ENCODE measurements at regions not wholly inside any gene's neighbourhood (a gene's known extent, or its start where the extent isn't known, plus 50 kb on each side); places are given as distances from the start of the nearest gene placed in this dataset.

- DNase-seq = no peak
Observed at GRCh38 chr2:17306706-17307105, 211.5 kb downstream of the RAD51AP2 start.

GRCh38 chr2:17306219-17306618 is 212.0 kb downstream of the RAD51AP2 start:
- no peak for DNase-seq

DNA sequence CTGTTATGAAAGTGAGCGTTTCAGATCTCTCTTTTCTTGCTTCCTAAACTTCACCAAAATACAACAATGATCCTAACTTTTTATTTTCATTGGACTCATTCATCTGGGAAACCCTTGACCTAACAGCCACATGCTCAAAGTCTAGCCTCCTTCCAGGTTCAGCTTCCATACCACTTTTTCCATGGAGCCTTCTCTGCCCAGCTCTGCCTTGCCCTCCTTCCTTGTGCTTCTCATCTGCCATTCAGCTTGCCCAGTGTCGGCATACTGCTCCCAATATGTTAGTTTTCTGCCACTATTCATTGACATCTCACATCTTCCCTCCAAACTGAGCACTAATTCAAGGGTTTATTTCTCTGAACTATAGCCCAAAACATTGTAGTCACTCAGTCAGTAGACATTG is 214.7 kb downstream of the RAD51AP2 start:
- DNase-seq = no peak

GRCh38 chr2:17303054-17303453 is 215.2 kb downstream of the RAD51AP2 start:
- DNase-seq = no peak

DNA sequence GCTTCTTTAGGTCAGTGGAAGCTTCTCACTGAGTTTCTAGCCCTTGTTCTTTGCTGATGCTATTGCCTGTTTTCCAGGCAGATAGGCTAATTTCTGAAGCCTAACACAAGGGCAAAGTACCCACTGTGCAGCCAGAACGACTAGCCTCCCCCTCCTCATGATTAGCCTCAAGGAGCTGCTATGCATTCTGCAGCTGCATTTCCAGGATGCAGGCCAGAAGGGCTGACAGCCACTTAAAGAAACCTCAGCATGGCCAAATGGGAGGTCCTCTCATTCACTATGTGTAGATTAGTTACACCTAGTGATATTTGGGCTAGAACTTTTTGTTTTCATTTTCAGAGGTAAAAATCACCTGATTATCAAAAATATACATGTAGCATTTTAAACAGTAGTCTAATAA is 216.0 kb downstream of the RAD51AP2 start:
- DNase-seq = no peak

GRCh38 chr2:17301437-17301836 is 216.8 kb downstream of the RAD51AP2 start:
- no peak for DNase-seq

DNA sequence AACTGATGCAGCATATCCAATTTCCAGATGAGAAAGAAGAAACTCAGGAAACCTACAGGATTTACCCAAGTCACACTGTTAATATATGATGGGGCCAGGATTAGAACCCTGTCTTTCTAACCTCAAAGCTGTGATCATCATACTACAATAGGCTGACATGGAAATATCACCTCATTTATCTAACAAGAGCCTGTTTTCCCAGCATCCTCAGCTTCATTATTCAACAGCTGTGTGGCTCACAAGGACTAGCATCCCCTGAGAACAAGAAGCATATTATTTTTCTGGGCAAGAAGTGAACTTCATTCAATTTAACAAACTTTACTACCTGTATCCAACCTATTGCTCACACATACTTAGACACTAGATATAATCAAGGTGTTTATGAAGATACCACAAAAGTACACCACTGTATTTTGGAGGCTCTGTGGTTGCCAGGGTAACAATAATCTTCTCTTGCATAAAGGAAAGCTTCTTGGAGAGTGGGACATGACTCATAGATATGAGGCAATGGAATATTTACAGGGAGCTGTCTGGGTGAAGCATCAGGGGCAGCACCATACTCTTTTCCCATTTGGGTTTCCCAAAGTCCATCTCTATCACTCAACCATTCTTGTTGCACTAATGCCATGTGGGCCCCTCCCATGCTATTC is 218.2 kb downstream of the RAD51AP2 start:
- no peak for DNase-seq

DNA sequence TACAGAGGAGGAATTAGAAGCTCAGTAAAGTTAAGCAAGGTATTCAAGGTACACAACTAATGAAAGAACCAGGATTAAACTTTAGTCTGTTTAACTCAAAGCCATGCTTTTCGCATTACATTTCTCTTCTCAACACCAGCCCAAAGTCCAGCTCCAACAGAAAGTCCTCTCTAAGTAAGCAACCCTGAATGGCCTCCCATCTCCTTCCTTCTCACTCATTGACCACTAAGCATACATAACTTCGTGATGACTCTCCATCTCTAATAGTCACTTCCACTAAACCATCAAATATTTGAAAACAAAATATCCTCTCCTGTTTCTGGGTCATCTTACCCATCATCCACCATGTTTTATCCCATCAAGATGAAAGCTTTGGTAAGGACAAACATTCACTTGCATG is 219.8 kb downstream of the RAD51AP2 start:
- no peak for DNase-seq

DNA sequence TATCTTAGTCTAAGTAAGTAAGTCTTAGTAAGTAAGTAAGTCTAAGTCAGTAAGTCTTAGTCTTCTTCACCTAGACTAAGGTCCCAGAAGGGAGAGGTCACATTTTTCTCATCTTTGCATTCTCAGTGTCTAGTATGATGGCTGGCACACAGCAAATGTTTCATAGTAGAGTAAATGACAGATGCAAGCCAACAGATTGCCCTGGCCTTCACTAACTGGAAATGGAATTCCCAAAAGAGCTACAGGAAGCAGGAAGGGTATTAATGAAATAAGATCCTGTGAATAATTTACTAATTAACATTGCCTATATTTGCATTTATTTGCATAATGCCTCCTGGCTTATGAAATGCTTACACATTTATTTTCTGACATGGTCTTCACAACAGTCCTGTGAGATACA is 221.6 kb downstream of the RAD51AP2 start:
- DNase-seq = no peak

DNA sequence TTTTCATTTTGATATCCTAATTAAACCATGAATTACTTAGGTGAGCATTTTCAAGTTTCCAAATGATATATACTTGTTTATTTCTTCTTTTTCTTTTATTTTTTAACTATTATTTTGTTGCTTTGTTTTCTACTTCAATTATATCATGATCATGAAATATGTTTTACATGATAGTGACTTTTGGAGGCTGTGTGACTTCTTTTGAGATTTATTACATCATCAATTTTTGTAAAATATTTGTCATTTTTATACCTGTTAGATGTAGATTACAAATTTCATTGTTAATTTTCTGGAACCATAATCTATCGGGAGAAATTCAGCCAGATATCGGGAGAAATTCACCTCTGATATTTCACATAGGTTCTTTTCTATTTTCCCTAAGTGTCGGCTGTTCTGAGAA is 228.6 kb downstream of the RAD51AP2 start:
- no peak for DNase-seq

DNA sequence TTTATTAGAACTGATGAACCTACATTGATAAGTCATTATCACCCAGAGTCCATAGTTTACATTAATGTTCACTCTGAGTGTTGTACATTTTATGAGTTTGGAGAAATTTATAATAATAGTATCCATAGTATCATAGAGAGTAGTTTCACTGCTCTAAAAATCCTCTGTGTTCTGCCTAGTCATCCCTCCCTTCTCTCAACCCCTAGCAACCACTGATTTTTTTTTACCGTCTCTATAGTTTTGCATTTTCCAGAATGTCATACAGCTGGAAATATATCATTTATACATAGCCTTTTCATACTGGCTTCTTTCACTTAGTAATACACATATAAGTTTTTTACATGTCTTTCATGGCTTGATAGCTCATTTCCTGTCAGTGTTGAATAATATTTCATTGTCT is 231.1 kb downstream of the RAD51AP2 start:
- DNase-seq = no peak

DNA sequence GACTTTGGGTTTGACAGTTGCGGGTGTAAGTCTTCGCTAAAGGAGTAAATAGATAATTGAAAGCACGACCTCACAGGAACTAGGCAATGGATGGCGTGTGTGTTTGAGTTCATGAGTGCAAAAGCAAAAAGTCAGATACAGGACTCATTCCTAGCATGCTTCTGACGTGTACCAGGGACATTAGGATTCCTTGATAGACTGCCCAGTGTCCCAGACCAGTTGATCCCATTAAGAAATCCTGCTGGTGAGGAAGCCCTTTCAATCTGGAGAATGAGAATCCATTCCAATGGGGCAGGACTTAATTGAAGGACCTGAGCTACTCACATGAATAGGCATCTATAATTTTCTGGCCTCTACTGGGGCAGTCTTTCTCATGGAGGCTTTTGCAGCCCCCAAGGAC is 235.4 kb downstream of the RAD51AP2 start:
- DNase-seq = no peak

GRCh38 chr2:17282245-17282644 is 236.0 kb downstream of the RAD51AP2 start:
- DNase-seq = no peak

DNA sequence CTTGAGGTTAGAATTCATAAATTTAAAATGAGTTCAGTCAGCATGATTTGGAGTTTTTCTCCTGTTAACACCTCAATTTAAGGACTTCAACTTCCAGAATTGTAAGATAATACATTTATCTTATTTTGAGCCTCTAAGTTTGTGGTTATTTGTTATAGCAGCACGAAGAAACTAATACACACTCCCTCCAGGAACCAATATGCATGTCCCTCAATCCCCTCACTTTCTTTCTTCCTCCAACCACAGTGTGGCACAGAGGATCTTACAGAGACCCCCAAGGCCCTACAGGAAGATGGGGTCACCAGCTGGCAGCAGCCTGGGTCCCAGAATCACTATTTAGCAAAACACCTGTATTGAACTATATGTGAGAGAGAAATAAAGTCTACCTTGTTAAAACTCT is 242.0 kb downstream of the RAD51AP2 start:
- DNase-seq = no peak

GRCh38 chr2:17272652-17273525 is 245.4 kb downstream of the RAD51AP2 start:
- DNase-seq = no peak

DNA sequence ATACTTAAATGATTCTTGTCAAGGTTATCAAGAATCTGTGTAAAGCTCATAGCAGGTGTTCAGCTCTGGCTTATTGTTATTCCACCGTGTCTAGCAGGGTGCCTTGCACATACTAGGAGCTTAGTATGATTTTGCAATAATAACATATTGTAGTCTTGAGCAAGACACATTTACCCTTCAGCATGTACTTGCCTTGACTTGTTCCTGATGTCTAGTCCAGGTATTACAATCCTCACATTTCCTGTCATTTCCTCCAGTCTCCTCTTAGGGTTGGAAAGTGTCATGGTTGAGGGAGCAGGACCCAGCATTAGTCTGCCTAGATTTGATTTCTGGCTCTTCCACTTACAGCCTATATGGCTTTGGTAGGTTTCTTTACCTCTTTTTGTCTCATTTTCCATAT is 246.1 kb downstream of the RAD51AP2 start:
- no peak for DNase-seq

DNA sequence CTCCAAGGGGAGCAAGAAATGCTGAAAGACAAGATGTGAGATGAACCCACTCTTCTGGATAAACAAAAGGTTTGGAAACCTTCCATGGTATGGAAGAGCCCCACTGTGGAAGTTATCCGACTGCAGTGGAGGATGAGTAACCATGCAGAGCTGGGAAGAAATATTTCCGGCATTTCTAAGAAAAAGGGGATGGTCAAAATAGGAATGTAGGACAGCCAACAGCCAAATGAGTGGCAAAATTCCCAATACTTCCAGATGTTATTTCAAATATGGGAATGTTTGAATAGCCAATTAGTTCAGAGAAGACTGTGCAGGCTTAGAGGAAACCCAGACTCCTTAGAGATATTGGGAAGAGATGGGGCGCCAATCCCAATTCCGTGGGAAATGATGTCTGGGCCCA is 246.8 kb downstream of the RAD51AP2 start:
- no peak for DNase-seq

DNA sequence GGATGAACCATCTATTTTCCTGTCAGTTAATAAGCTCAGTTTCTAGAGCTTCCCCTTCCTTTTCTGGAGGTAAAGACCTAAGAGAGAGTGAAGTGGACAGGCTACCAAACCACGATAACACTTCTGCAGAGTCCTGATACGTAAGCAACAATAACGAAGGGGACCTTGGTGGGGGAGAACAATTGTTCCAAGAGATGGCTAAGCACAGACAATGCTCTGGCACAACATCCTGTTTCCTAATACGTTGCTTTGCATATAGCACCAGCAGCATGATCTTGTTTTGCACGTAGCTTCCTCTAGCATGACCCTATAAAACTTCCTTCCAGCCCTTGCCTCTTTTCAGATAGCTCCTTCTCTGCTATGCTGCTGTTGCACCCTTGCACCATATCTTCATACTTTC is 247.3 kb downstream of the RAD51AP2 start:
- DNase-seq = no peak

DNA sequence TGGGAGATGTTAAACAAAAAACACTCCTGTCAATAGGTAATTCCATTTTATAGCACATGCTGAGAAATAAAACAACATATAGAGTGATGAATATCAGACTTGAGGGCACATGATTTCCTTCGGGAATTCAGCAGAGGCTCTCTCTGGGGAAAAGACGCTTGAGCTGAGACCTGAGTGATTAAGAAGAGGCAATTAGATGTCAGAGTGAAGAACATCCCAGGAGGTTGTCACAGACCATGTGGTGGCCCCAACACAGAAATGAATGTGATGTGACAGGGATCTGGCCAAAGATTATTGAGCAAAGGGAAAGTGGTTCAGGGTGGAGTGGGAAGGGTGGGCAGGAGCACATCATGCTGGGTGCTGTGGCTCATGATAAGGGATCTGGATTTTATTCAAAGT is 254.7 kb downstream of the RAD51AP2 start:
- DNase-seq = no peak

DNA sequence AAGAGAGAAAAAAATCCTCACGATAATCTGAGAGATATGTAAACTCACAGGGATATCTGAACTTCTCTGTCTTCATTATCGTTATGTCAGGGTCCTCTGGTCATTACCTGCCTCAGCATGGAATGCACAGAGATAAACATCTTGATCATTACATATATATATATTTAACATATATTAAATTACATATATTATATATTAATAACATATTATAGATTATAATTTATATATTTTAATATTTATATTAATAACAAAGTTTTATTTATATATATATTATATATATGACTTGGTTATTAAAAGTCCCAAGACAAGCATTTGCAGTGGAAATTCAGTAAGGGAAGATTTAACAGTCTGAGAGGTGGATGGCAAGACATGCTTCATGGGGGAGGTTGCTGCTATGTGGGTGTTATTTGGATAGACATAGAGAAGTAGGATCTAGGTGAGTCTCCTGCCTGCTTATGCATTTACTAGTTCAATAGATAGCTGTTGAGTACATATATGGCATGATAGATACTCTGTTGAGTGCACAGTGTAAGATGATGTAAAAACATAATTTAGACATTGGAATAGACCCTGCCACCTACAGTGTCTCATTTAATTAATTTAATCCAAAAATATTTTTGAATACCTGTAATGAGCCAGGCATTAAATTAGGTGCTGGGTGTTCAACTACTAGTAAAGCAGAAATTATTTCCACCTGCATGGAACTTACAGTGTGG is 255.2 kb downstream of the RAD51AP2 start:
- DNase-seq = no peak

- no peak for DNase-seq
Observed at GRCh38 chr2:17259613-17260012, 258.6 kb downstream of the RAD51AP2 start.

- DNase-seq = no peak
Observed at GRCh38 chr2:17258861-17259260, 259.4 kb downstream of the RAD51AP2 start.

Data from nucleus accumbens (tissue), 56 donors.